Panc1 (cell line): ENCODE measurements at regions not wholly inside any gene's neighbourhood (a gene's known extent, or its start where the extent isn't known, plus 50 kb on each side); places are given as distances from the start of the nearest gene placed in this dataset.

Experiments used
- POLR2AphosphoS5 ChIP-seq: IDR thresholded peaks from 2 replicates; pipeline ENCODE4 v1.6.1; 2012; ENCODE audit warnings: mild to moderate bottlenecking, low read depth, low read length, moderate library complexity
- SIN3A ChIP-seq: IDR thresholded peaks from 2 replicates; pipeline ENCODE4 v1.6.1; 2012; ENCODE audit warnings: low read depth, mild to moderate bottlenecking, low read length, moderate library complexity, borderline replicate concordance; ENCODE audit not compliant: insufficient read depth
- TCF7L2 ChIP-seq: IDR thresholded peaks from 2 replicates; pipeline ENCODE4 v1.6.1; 2011; ENCODE audit warnings: mild to moderate bottlenecking, low read depth, low read length, inconsistent platforms
- TF ChIP-seq, protein P1 (sequence below): fragments of 450-650 bp; IDR thresholded peaks from 2 replicates; pipeline ENCODE4 v1.5.1; 2017; ENCODE audit warnings: mild to moderate bottlenecking
- TF ChIP-seq, protein P2 (sequence below), 2 experiments: IDR thresholded peaks; 2 replicates each; pipeline ENCODE4 v1.6.1; 2011 to 2012; ENCODE audit warnings: low read depth in 2 of 2, control low read depth in 1 of 2, low read length in 1 of 2, mild to moderate bottlenecking in 1 of 2, moderate library complexity in 1 of 2; ENCODE audit not compliant: insufficient read depth in 1 of 2

DNA sequence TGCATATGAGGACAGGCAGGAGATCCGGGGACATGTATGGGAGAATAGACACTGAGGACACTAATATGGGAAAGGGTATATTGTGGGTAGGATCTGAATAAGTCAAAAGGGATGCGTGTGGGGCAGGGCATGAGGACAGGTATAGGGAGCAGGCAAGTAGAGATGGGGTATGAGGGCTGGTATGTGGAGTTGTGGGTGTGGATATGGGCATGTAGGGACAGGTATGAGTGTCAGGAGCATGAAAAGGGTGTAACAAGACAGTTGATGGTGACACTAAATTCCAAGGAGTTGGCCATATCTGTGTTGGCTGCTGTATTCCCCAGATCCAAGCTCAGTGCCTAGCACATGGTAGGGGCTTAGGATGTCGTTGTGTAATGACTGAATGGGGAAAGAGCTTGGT is 84.4 kb upstream of the PAX2 start:
- TF ChIP-seq, protein P1, sequence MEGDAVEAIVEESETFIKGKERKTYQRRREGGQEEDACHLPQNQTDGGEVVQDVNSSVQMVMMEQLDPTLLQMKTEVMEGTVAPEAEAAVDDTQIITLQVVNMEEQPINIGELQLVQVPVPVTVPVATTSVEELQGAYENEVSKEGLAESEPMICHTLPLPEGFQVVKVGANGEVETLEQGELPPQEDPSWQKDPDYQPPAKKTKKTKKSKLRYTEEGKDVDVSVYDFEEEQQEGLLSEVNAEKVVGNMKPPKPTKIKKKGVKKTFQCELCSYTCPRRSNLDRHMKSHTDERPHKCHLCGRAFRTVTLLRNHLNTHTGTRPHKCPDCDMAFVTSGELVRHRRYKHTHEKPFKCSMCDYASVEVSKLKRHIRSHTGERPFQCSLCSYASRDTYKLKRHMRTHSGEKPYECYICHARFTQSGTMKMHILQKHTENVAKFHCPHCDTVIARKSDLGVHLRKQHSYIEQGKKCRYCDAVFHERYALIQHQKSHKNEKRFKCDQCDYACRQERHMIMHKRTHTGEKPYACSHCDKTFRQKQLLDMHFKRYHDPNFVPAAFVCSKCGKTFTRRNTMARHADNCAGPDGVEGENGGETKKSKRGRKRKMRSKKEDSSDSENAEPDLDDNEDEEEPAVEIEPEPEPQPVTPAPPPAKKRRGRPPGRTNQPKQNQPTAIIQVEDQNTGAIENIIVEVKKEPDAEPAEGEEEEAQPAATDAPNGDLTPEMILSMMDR: no peak
- TF ChIP-seq POLR2AphosphoS5 (no peak), SIN3A (no peak), TCF7L2 (no peak)
- TF ChIP-seq, protein P2, sequence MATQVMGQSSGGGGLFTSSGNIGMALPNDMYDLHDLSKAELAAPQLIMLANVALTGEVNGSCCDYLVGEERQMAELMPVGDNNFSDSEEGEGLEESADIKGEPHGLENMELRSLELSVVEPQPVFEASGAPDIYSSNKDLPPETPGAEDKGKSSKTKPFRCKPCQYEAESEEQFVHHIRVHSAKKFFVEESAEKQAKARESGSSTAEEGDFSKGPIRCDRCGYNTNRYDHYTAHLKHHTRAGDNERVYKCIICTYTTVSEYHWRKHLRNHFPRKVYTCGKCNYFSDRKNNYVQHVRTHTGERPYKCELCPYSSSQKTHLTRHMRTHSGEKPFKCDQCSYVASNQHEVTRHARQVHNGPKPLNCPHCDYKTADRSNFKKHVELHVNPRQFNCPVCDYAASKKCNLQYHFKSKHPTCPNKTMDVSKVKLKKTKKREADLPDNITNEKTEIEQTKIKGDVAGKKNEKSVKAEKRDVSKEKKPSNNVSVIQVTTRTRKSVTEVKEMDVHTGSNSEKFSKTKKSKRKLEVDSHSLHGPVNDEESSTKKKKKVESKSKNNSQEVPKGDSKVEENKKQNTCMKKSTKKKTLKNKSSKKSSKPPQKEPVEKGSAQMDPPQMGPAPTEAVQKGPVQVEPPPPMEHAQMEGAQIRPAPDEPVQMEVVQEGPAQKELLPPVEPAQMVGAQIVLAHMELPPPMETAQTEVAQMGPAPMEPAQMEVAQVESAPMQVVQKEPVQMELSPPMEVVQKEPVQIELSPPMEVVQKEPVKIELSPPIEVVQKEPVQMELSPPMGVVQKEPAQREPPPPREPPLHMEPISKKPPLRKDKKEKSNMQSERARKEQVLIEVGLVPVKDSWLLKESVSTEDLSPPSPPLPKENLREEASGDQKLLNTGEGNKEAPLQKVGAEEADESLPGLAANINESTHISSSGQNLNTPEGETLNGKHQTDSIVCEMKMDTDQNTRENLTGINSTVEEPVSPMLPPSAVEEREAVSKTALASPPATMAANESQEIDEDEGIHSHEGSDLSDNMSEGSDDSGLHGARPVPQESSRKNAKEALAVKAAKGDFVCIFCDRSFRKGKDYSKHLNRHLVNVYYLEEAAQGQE (IDR thresholded peaks at IDR 0.05; ENCODE audit: insufficient read depth in 1 of 2, low read depth in 2 of 2, low read length in 1 of 2): no peak
